ENCODE measurements at regions not wholly inside any gene's neighbourhood (a gene's known extent, or its start where the extent isn't known, plus 50 kb on each side); places are given as distances from the start of the nearest gene placed in this dataset.

- intact Hi-C loops (cut with micrococcal nuclease) = no loop called here
- H3K27me3 Mint-ChIP-seq = no peaks in the 10 kb centered on the region
Observed at GRCh38 chr1:238499021-238499420, 608.3 kb upstream of the ZP4 start.

GRCh38 chr1:238492271-238492670 is 601.5 kb upstream of the ZP4 start:
- H3K9me3 ChIP-seq (ENCODE audit: control extremely low read depth in 1 of 3, control insufficient read depth in 2 of 3, insufficient read depth in 1 of 3, low read length in 2 of 3) = peaks cover 0 to 9% (median 0%) of the 10 kb centered on the region in 3 donors
- Mint-ChIP-seq H3K4me1 (no peaks in the 10 kb centered on the region), H3K4me3 (no peak overlapping the region), H3K9me3 (ENCODE audit: insufficient read depth) (no peaks in the 10 kb centered on the region), H3K27me3 (no peaks in the 10 kb centered on the region), H3K27ac (no peak overlapping the region)
- no peaks in the 10 kb centered on the region for H3K4me1 ChIP-seq (ENCODE audit: control insufficient read depth in 2 of 2, insufficient read depth in 2 of 2, low read length in 2 of 2)
- TF ChIP-seq CTCF (IDR thresholded peaks at IDR 0.05) (no peak), EZH2 (IDR thresholded peaks at IDR 0.05; ENCODE audit: borderline replicate concordance, insufficient read depth, low read depth, low read length, poor library complexity, severe bottlenecking) (no peak)
- POLR2A ChIA-PET = no interaction called here
- no peak overlapping the region for H2AFZ ChIP-seq (ENCODE audit: insufficient read depth, low read depth, low read length, poor library complexity, severe bottlenecking)
- H3K79me2 ChIP-seq (ENCODE audit: control insufficient read depth, insufficient read depth, low read length) = no peaks in the 10 kb centered on the region
- H3K27me3 ChIP-seq (replicated peaks in 1 of 4; ENCODE audit: control extremely low read depth in 1 of 4, control insufficient read depth in 3 of 4, insufficient read depth in 4 of 4, low read length in 3 of 4) = no peaks in the 10 kb centered on the region
- no peaks in the 10 kb centered on the region for H3K36me3 ChIP-seq (replicated peaks in 1 of 2; ENCODE audit: control extremely low read depth in 1 of 2, control insufficient read depth in 1 of 2, extremely low read depth in 1 of 2, insufficient read depth in 2 of 2, low read length in 1 of 2)
- WGBS (ENCODE audit: insufficient coverage) = 86% methylated on average over 6 of the region's 11 CpGs
- no peak overlapping the region for H3K4me3 ChIP-seq (ENCODE audit: control extremely low read depth in 1 of 5, extremely low read depth in 1 of 5, insufficient read depth in 1 of 5, low read depth in 2 of 5, low read length in 4 of 5)
- no peak overlapping the region for H3K4me2 ChIP-seq (replicated peaks; ENCODE audit: low read depth, low read length, poor library complexity, severe bottlenecking)
- ATAC-seq (ENCODE audit: low read depth) = no peak
- no peak overlapping the region for H3K27ac ChIP-seq (ENCODE audit: low read length in 2 of 2)
- intact Hi-C loops (cut with micrococcal nuclease) = no loop called here
- CTCF ChIA-PET = no interaction called here
- DNase-seq = no peak
- H3K9ac ChIP-seq (ENCODE audit: low read length) = no peak overlapping the region
- H4K20me1 ChIP-seq (ENCODE audit: control insufficient read depth, insufficient read depth, low read length, poor library complexity, severe bottlenecking) = no peaks in the 10 kb centered on the region

More at GRCh38 chr1:238499021-238499420, 608.3 kb upstream of the ZP4 start:
- no peak for TF ChIP-seq EZH2 (IDR thresholded peaks at IDR 0.05; ENCODE audit: borderline replicate concordance, insufficient read depth, low read depth, low read length, poor library complexity, severe bottlenecking)
- no peak for TF ChIP-seq CTCF (IDR thresholded peaks at IDR 0.05)
- H3K4me1 Mint-ChIP-seq = no peaks in the 10 kb centered on the region
- Histone ChIP-seq H3K36me3 (replicated peaks in 1 of 2; ENCODE audit: control extremely low read depth in 1 of 2, control insufficient read depth in 1 of 2, extremely low read depth in 1 of 2, insufficient read depth in 2 of 2, low read length in 1 of 2) (no peaks in the 10 kb centered on the region), H3K27me3 (replicated peaks in 1 of 4; ENCODE audit: control extremely low read depth in 1 of 4, control insufficient read depth in 3 of 4, insufficient read depth in 4 of 4, low read length in 3 of 4) (no peaks in the 10 kb centered on the region), H3K4me2 (replicated peaks; ENCODE audit: low read depth, low read length, poor library complexity, severe bottlenecking) (no peak overlapping the region), H2AFZ (ENCODE audit: insufficient read depth, low read depth, low read length, poor library complexity, severe bottlenecking) (no peak overlapping the region), H3K4me1 (ENCODE audit: control insufficient read depth in 2 of 2, insufficient read depth in 2 of 2, low read length in 2 of 2) (no peaks in the 10 kb centered on the region), H4K20me1 (ENCODE audit: control insufficient read depth, insufficient read depth, low read length, poor library complexity, severe bottlenecking) (no peaks in the 10 kb centered on the region), H3K9me3 (ENCODE audit: control extremely low read depth in 1 of 3, control insufficient read depth in 2 of 3, insufficient read depth in 1 of 3, low read length in 2 of 3) (no peaks in the 10 kb centered on the region), H3K9ac (ENCODE audit: low read length) (no peak overlapping the region), H3K27ac (ENCODE audit: low read length in 2 of 2) (no peak overlapping the region), H3K4me3 (ENCODE audit: control extremely low read depth in 1 of 5, extremely low read depth in 1 of 5, insufficient read depth in 1 of 5, low read depth in 2 of 5, low read length in 4 of 5) (no peak overlapping the region), H3K79me2 (ENCODE audit: control insufficient read depth, insufficient read depth, low read length) (no peaks in the 10 kb centered on the region)
- POLR2A ChIA-PET = no interaction called here
- ATAC-seq (ENCODE audit: low read depth) (no peak), DNase-seq (no peak)
- H3K27ac Mint-ChIP-seq = no peak overlapping the region
- peaks cover 6% of the 10 kb centered on the region for H3K9me3 Mint-ChIP-seq (ENCODE audit: insufficient read depth)
- H3K4me3 Mint-ChIP-seq = no peak overlapping the region
- no CpG with 5 or more reads among the region's 5 CpGs for WGBS (ENCODE audit: insufficient coverage)
- CTCF ChIA-PET = no interaction called here

All from B cell (primary cell).